ENCODE measurements at regions not wholly inside any gene's neighbourhood (a gene's known extent, or its start where the extent isn't known, plus 50 kb on each side); places are given as distances from the start of the nearest gene placed in this dataset.

- FAIRE-seq, result no peak
- no peak for DNase-seq (ENCODE audit: low read depth in 1 of 2, low spot score in 1 of 2)
- 72% methylated on average over 3 of the region's 3 CpGs for WGBS (ENCODE audit: missing lambda C conversion rate)
- no peak overlapping the region for H3K4me2 ChIP-seq
- H3K9me3 ChIP-seq, result no peaks in the 10 kb centered on the region
- TF ChIP-seq CEBPB (IDR thresholded peaks at IDR 0.05), result no peak
- no peak for TF ChIP-seq BHLHE40 (IDR thresholded peaks at IDR 0.05; ENCODE audit: low read depth, low read length)
- TF ChIP-seq CHD4 (IDR thresholded peaks at IDR 0.05; ENCODE audit: borderline replicate concordance), result no peak
- no peak for TF ChIP-seq RAD21 (conservative IDR thresholded peaks at IDR 0.05 in 1 of 2, IDR thresholded peaks at IDR 0.05 in 1 of 2)
- H3K27ac ChIP-seq, result no peak overlapping the region
- no peaks in the 10 kb centered on the region for H3K4me1 ChIP-seq
- ATAC-seq, result no peak
- no peak overlapping the region for H3K4me3 ChIP-seq
- CTCF ChIA-PET, result interaction anchor here (1.2 kb wide), 1 partner anchor 9 kb away, joined by 3 read pairs; no protein-coding TSS in a partner anchor
- POLR2A ChIA-PET, result no interaction called here
Observed at GRCh38 chr1:218694085-218694484, 348.9 kb downstream of the TGFB2 start.

GRCh38 chr1:218694636-218695035, 349.5 kb downstream of the TGFB2 start:
- TF ChIP-seq HOXA7 (CRISPR knock-in tag; IDR thresholded peaks at IDR 0.05), result no peak
- no peak for TF ChIP-seq PBX3 (IDR thresholded peaks at IDR 0.05)
- TF ChIP-seq NPAS2 (CRISPR knock-in tag; IDR thresholded peaks at IDR 0.05; ENCODE audit: borderline replicate concordance), result no peak
- no peak for TF ChIP-seq MYC (IDR thresholded peaks at IDR 0.05; ENCODE audit: borderline replicate concordance, low read length)
- no peak for TF ChIP-seq POLR2AphosphoS2 (conservative IDR thresholded peaks at IDR 0.05; ENCODE audit: low read length)
- TF ChIP-seq RFX5 (IDR thresholded peaks at IDR 0.05), result no peak
- TF ChIP-seq SREBF2 (IDR thresholded peaks at IDR 0.05), result no peak
- TF ChIP-seq HMGXB4 (CRISPR knock-in tag; IDR thresholded peaks at IDR 0.05; ENCODE audit: borderline replicate concordance), result no peak
- no peak for TF ChIP-seq POLR2A (IDR thresholded peaks at IDR 0.05; ENCODE audit: low read length)
- no peak for TF ChIP-seq KDM1A (IDR thresholded peaks at IDR 0.05; ENCODE audit: low read depth)
- TF ChIP-seq CBX8 (IDR thresholded peaks at IDR 0.05), result no peak
- TF ChIP-seq NR3C1 (IDR thresholded peaks at IDR 0.05), result no peak
- no peak for TF ChIP-seq HEYL (CRISPR knock-in tag; IDR thresholded peaks at IDR 0.05)
- no peak for TF ChIP-seq ZNF302 (CRISPR knock-in tag; IDR thresholded peaks at IDR 0.05)
- no peak for TF ChIP-seq CTCF (IDR thresholded peaks at IDR 0.05)
- TF ChIP-seq NFE2L2 (conservative IDR thresholded peaks at IDR 0.05; ENCODE audit: low read length), result no peak
- FAIRE-seq (no peak), DNase-seq (ENCODE audit: low read depth in 1 of 2, low spot score in 1 of 2) (no peak), ATAC-seq (no peak)
- H3K4me3 ChIP-seq, result no peak overlapping the region
- peak overlapping the region in 1 of 2 experiments; percentile 47; a peak in 3 of 6 replicates for H3K27ac ChIP-seq
- H3K4me1 ChIP-seq, result no peaks in the 10 kb centered on the region
- 0% methylated on average over 1 of the region's 1 CpG for WGBS (ENCODE audit: missing lambda C conversion rate)
- H3K9me3 ChIP-seq, result no peaks in the 10 kb centered on the region
- H3K4me2 ChIP-seq, result no peak overlapping the region
- CTCF ChIA-PET, result interaction anchor here (1.2 kb wide), 1 partner anchor 10 kb away, joined by 3 read pairs; no protein-coding TSS in a partner anchor
- POLR2A ChIA-PET, result no interaction called here

- no peaks in the 10 kb centered on the region for H3K4me1 ChIP-seq
- no peaks in the 10 kb centered on the region for H3K9me3 ChIP-seq
- DNase-seq (ENCODE audit: low read depth in 1 of 2, low spot score in 1 of 2) (no peak), ATAC-seq (no peak), FAIRE-seq (peak; percentile 43)
- ChIA-PET CTCF (interaction anchor here (0.9 to 1.2 kb wide), 2 partner anchors 11 to 53 kb away, joined by 3 read pairs; no protein-coding TSS in a partner anchor), POLR2A (no interaction called here)
- peak overlapping the region in 1 of 2 experiments; percentile 47; a peak in 1 of 6 replicates for H3K27ac ChIP-seq
- 93% methylated on average over 4 of the region's 4 CpGs for WGBS (ENCODE audit: missing lambda C conversion rate)
- no peak overlapping the region for H3K4me3 ChIP-seq
- H3K4me2 ChIP-seq, result no peak overlapping the region
- TF ChIP-seq RNF2 (IDR thresholded peaks at IDR 0.05; ENCODE audit: borderline replicate concordance, low read depth), result no peak
- TF ChIP-seq RAD21 (conservative IDR thresholded peaks at IDR 0.05 in 1 of 2, IDR thresholded peaks at IDR 0.05 in 1 of 2), result no peak
- no peak for TF ChIP-seq POLR2AphosphoS2 (conservative IDR thresholded peaks at IDR 0.05; ENCODE audit: low read length)
- no peak for TF ChIP-seq POLR2A (IDR thresholded peaks at IDR 0.05; ENCODE audit: low read length)
- TF ChIP-seq USF2 (IDR thresholded peaks at IDR 0.05), result no peak
- TF ChIP-seq NR3C1 (IDR thresholded peaks at IDR 0.05), result no peak
- TF ChIP-seq TFCP2L1 (CRISPR knock-in tag; IDR thresholded peaks at IDR 0.05), result no peak
- no peak for TF ChIP-seq BCL3 (IDR thresholded peaks at IDR 0.05)
- no peak for TF ChIP-seq MAX (IDR thresholded peaks at IDR 0.05)
- TF ChIP-seq ZFP36 (IDR thresholded peaks at IDR 0.05; ENCODE audit: borderline replicate concordance, partially characterized antibody), result no peak
- TF ChIP-seq PHF8 (IDR thresholded peaks at IDR 0.05; ENCODE audit: borderline replicate concordance, low read depth), result no peak
Observed at GRCh38 chr1:218695525-218695924, 350.4 kb downstream of the TGFB2 start.
